Epithelial cell of esophagus (primary cell): ENCODE measurements at regions not wholly inside any gene's neighbourhood (a gene's known extent, or its start where the extent isn't known, plus 50 kb on each side); places are given as distances from the start of the nearest gene placed in this dataset.

Experiments
- DNase-seq: peaks from one replicate; pipeline ENCODE4 v3.0.0; 2010; ENCODE audit warnings: low read depth
- H3K4me3 ChIP-seq: 2 replicates; pipeline ENCODE4 v1.5.1; 2011; ENCODE audit warnings: mild to moderate bottlenecking, low read length, control low read depth
- TF ChIP-seq, protein P1 (sequence below): IDR thresholded peaks from 2 replicates; pipeline ENCODE4 v1.5.1; 2011; ENCODE audit warnings: low read depth, mild to moderate bottlenecking, low read length, control low read depth, inconsistent platforms; ENCODE audit not compliant: insufficient read depth; ENCODE audit errors: missing control alignments

DNA sequence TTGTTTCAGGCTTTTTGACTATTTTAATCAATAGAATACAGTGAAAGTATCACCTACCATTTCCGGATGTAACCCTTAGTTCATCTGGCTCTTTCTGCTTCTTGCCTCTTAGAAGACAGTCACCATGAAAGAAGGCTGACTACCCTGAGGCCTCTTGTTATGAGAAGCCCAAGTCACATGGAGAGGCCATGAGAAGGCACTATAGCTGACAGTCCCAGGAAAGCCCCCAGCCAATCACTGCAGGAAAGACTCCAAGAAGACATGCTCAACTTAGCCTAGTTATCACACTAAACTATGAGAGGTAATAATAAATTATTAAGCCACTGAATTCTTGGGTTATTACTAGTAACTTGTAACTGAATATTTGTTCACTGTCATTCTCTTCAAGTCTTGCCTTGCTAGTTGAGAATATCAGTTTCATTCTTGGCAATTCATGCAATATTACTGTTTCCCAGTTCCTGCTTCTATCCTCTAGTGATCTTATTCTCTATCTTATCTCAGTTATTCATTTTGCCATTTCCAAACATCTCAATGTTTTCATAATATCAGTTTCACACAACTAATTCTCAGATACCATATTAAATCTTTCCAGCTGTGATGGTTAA lies 57.1 kb upstream of the GUCY1A1 start:
- peak; percentile 14 for DNase-seq
- TF ChIP-seq, protein P1, sequence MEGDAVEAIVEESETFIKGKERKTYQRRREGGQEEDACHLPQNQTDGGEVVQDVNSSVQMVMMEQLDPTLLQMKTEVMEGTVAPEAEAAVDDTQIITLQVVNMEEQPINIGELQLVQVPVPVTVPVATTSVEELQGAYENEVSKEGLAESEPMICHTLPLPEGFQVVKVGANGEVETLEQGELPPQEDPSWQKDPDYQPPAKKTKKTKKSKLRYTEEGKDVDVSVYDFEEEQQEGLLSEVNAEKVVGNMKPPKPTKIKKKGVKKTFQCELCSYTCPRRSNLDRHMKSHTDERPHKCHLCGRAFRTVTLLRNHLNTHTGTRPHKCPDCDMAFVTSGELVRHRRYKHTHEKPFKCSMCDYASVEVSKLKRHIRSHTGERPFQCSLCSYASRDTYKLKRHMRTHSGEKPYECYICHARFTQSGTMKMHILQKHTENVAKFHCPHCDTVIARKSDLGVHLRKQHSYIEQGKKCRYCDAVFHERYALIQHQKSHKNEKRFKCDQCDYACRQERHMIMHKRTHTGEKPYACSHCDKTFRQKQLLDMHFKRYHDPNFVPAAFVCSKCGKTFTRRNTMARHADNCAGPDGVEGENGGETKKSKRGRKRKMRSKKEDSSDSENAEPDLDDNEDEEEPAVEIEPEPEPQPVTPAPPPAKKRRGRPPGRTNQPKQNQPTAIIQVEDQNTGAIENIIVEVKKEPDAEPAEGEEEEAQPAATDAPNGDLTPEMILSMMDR = no peak
- H3K4me3 ChIP-seq = no peak overlapping the region

DNA sequence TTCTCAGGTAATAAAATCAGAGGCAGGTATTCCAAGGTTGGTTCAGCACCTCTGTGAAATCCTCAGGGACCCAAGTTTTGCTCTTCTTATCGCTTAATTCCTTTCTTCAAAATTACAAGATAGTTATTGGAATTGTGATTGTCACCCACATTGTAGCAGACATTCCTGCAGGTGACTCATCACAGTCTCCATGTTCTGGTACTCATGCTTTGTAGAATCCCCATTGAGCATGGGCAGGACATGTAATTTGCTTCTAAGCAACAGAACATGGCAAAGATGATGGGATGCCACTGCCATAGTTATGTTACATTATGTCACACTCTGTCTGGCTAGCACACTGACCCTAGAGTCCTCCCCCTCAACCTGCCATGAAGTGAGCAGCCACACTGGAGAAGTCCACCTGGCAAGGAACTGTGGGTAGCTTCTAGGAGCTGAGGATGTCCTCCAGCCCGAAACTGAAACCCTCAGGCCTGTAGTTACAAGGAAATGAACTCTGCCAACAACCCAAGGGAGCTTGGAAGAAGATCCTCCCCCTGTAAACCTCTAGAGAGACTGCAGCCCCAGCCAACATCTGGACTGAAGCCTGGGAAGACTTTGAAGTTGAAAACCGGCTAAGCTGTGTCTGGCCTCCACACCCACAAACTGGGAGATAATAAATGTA lies 58.3 kb upstream of the GUCY1A1 start:
- TF ChIP-seq, protein P1 = no peak
- DNase-seq = peak; percentile 7
- no peak overlapping the region for H3K4me3 ChIP-seq

DNA sequence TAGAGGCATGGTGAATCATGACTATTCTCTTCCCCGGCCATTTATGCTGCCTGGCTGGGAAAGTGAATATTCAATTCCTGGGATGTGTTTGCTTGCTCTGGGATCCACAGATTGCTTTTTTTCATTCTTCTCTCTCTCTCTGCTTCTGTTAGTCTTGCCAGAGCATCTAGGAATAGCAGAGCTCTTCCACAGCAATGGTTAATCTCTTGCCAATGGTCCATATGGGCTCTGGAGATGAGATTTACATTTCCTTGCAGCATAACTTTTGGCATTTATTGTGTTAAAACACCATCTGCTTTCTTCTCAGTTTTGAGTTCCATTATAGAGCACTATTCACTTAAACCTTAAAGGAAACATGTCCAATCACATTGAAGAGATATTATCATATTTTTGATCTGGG lies 59.2 kb upstream of the GUCY1A1 start:
- TF ChIP-seq, protein P1 = no peak
- DNase-seq = no peak
- no peak overlapping the region for H3K4me3 ChIP-seq

DNA sequence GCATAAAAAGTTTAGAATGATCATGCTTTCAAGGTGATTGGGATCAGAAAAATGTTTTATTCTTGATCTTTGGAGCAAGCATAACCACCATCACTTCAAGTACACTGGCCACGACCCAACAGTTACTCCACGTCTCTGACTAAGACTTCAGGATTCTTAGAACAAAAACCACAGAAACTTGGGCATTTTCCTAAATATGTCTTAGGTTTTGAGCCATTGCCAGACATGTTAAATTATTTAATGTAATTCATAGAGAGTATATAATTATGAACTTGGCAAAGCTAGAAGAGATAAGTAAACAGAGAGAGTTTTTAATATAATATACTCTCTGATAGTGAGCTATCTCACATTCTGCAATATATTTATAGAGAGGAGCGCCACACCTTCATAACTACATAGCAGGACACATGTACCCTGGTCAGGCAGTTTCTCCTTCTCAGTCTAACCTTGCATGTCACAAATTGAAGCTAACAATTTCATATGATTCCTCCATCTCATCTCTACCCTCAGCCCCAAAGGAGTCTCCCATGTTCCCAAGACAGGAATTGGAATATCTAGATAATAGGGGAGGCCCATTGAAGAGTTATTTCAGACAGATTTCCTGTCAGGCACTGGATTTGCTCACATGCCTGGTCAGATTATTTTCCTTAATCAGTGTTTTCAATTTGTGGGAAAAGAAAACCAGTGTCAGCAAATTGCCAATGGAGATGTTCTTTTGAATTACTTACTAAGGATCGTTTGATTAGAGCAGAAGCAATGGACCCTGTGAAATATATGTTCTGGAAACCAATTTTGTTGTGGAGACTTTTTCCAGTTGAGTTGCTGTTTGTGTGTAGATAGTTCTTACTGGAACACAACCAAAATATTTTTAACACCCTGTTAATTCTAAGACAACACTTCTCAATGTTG lies 61.7 kb upstream of the GUCY1A1 start:
- peak; percentile 53 for DNase-seq
- H3K4me3 ChIP-seq = no peak overlapping the region
- TF ChIP-seq, protein P1 = no peak

DNA sequence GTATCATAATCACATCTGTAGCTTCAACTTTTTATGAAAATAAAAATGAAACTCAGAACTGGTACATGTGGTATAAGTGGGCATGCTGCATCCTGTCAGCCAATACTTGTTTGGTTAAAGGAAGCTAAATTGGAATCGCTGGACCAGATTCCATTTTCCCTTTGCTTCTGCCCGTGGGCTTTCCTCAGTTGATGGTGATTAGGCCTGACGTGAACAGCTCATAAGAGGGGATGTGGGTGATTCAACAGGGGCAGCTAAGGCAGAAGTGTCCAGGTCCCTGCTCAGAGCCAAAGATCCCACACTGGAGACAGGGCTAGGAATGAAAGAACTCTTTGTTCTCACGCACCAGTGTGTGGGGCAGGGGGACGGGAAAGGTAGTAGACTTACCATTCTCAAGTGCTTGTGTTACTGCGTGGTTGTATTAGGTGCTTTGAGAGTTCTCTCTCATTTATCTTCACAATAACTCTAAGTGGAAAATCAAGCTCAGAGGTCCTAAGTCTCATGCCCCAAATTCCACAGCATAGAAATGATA lies 63.2 kb upstream of the GUCY1A1 start:
- no peak overlapping the region for H3K4me3 ChIP-seq
- TF ChIP-seq, protein P1 = no peak
- DNase-seq = peak; percentile 48

DNA sequence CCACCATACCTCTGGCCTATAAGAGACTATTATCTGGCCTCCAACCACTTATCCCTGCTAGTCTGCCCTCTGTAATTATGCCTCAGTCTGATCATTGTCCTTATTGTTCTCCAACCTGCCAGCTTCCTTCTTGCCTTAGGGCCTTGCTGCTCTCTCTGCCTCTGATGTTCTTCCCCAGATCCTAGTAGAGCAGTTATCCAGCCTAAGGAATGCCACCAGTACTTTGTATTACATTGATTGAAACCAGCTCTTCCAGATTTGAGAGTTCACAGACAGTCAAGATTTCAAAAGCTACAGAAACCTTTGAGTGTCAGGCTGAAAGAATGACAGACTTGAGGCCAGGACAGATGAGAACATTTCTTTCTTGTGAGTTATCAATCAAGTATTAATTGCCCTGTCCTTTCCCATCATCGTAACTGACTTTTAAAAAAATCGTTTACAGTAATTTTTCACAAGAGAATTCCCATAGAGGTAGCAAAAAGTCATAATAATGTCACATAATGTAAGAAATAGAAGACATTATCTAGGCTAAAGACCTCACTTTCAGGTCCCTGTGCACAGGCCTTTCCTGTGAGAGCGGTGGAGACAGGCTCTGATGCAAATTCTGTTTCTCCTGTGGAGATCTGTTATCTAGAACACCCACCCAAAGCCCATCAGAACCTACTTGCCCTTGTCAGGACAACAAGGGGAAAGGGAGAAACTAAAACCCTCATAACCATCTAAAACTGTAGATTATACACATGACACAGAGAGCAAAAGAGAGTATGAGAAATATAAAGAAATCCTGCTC lies 64.1 kb upstream of the GUCY1A1 start:
- DNase-seq = peak; percentile 73
- H3K4me3 ChIP-seq = no peak overlapping the region
- TF ChIP-seq, protein P1 = no peak
